ENCODE measurements at regions not wholly inside any gene's neighbourhood (a gene's known extent, or its start where the extent isn't known, plus 50 kb on each side); places are given as distances from the start of the nearest gene placed in this dataset.
A peak's percentile ranks its signal among the peaks of the same experiment; 100 is the strongest.
"Not testable (repeated sequence)": the region's sequence is repeated elsewhere in the genome, so short reads cannot be mapped to it uniquely, and the experiment has no call there.

GRCh38 chr2:234374736-234375135 is 122.1 kb downstream of the ARL4C start:
- Mint-ChIP-seq H3K4me3 (no peak overlapping the region), H3K9me3 (no peaks in the 10 kb centered on the region), H3K27ac (peak overlapping the region; percentile 46), H3K4me1 (ENCODE audit: low read depth) (peaks cover 53% of the 10 kb centered on the region), H3K27me3 (ENCODE audit: low read depth) (no peaks in the 10 kb centered on the region), H3K36me3 (ENCODE audit: low read depth) (peaks cover 9% of the 10 kb centered on the region)

GRCh38 chr2:234374150-234374508 is 122.8 kb downstream of the ARL4C start:
- Mint-ChIP-seq H3K27ac (peak overlapping the region; percentile 46), H3K4me3 (peak overlapping the region; percentile 7), H3K4me1 (ENCODE audit: low read depth) (peaks cover 54% of the 10 kb centered on the region), H3K36me3 (ENCODE audit: low read depth) (peaks cover 9% of the 10 kb centered on the region), H3K27me3 (ENCODE audit: low read depth) (no peaks in the 10 kb centered on the region), H3K9me3 (no peaks in the 10 kb centered on the region)

- Mint-ChIP-seq H3K27ac (peak overlapping the region; percentile 79), H3K9me3 (no peaks in the 10 kb centered on the region), H3K4me3 (peak overlapping the region; percentile 7), H3K4me1 (ENCODE audit: low read depth) (peaks cover 60% of the 10 kb centered on the region), H3K36me3 (ENCODE audit: low read depth) (peaks cover 9% of the 10 kb centered on the region), H3K27me3 (ENCODE audit: low read depth) (no peaks in the 10 kb centered on the region)
Observed at GRCh38 chr2:234373481-234374149, 123.3 kb downstream of the ARL4C start.

DNA sequence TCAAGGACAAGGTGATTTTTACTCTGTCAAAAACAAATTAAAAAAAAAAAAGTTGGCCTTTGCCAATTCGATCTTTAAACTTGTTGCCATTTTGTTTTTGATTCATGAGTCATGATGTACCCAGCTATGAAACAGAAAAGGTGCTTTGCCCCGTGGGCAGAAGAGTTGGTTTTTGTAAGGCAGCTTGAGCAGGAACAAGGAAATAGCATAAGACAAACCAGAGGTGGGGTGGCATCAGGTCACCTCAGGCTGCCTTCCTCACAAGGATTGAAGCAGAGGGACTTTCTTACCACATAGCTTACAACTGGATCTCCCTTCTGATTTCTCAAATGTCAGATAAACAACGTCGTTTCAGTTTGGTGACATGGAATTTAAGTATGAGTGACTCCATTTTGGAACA is 123.8 kb downstream of the ARL4C start:
- no peaks in the 10 kb centered on the region for H3K9me3 Mint-ChIP-seq
- peaks cover 13% of the 10 kb centered on the region for H3K36me3 Mint-ChIP-seq (ENCODE audit: low read depth)
- H3K27me3 Mint-ChIP-seq (ENCODE audit: low read depth): no peaks in the 10 kb centered on the region
- peak overlapping the region; percentile 33 for H3K4me3 Mint-ChIP-seq
- H3K4me1 Mint-ChIP-seq (ENCODE audit: low read depth): peaks cover 65% of the 10 kb centered on the region
- H3K27ac Mint-ChIP-seq: peak overlapping the region; percentile 79

- Mint-ChIP-seq H3K27ac (peak overlapping the region; percentile 79), H3K4me3 (peak overlapping the region; percentile 75), H3K36me3 (ENCODE audit: low read depth) (peaks cover 13% of the 10 kb centered on the region), H3K9me3 (no peaks in the 10 kb centered on the region), H3K27me3 (ENCODE audit: low read depth) (no peaks in the 10 kb centered on the region), H3K4me1 (ENCODE audit: low read depth) (peaks cover 70% of the 10 kb centered on the region)
Observed at GRCh38 chr2:234372506-234372905, 124.4 kb downstream of the ARL4C start.

DNA sequence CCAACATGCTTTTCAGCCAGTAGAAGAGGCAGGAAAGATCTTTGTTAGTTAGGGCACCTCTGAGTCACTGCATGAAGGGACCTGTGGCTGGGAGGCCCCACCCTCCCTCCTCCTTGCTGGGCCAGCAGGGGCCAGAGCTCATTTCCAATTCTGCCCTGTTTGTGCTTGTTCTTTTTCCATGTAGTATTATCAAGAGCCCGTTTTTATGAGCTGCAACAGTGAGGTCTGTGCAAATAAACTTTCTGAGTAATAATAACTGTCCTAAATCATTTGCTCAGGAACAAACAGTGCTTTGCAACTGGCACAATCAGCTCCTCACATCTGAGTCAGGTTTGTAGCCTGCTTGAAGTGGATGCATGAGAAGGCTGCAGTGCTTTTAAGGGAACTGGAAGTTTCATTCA is 128.0 kb downstream of the ARL4C start:
- Mint-ChIP-seq H3K9me3 (no peaks in the 10 kb centered on the region), H3K27ac (peak overlapping the region; percentile 83), H3K4me1 (ENCODE audit: low read depth) (peaks cover 65% of the 10 kb centered on the region), H3K27me3 (ENCODE audit: low read depth) (no peaks in the 10 kb centered on the region), H3K4me3 (peak overlapping the region; percentile 28), H3K36me3 (ENCODE audit: low read depth) (peaks cover 11% of the 10 kb centered on the region)

DNA sequence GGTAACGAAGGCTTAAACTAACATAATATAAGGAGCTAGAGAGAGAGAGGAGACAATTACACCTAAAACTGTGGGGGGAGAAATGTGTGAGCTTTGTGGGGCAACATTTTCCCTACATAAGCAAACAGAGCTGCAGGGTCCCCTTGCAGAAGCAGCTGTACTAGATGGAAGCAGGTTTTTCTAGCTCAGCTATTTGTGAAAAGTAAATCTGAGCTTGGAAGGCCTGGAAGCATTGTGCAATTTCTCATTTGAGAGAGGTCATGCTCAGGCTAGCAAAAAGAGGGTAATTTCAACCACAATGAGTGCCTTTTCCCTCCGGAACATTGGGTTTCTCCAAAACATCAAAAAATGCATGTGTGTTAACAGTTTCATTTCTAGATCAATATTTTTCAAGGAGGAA is 130.0 kb downstream of the ARL4C start:
- Mint-ChIP-seq H3K4me1 (ENCODE audit: low read depth) (peaks cover 46% of the 10 kb centered on the region), H3K27ac (peak overlapping the region; percentile 79), H3K36me3 (ENCODE audit: low read depth) (peaks cover 6% of the 10 kb centered on the region)

GRCh38 chr2:234364661-234365060 is 132.2 kb downstream of the ARL4C start:
- no peak overlapping the region for H3K27ac Mint-ChIP-seq
- peaks cover 10% of the 10 kb centered on the region for H3K9me3 Mint-ChIP-seq
- H3K36me3 Mint-ChIP-seq (ENCODE audit: low read depth): peaks cover 18% of the 10 kb centered on the region
- no peaks in the 10 kb centered on the region for H3K27me3 Mint-ChIP-seq (ENCODE audit: low read depth)
- no peak overlapping the region for H3K4me3 Mint-ChIP-seq
- H3K4me1 Mint-ChIP-seq (ENCODE audit: low read depth): peaks cover 45% of the 10 kb centered on the region

More for the DNA sequence above, 130.0 kb downstream of the ARL4C start:
- Mint-ChIP-seq H3K9me3 (no peaks in the 10 kb centered on the region), H3K27me3 (ENCODE audit: low read depth) (no peaks in the 10 kb centered on the region), H3K4me3 (peak overlapping the region; percentile 43)

DNA sequence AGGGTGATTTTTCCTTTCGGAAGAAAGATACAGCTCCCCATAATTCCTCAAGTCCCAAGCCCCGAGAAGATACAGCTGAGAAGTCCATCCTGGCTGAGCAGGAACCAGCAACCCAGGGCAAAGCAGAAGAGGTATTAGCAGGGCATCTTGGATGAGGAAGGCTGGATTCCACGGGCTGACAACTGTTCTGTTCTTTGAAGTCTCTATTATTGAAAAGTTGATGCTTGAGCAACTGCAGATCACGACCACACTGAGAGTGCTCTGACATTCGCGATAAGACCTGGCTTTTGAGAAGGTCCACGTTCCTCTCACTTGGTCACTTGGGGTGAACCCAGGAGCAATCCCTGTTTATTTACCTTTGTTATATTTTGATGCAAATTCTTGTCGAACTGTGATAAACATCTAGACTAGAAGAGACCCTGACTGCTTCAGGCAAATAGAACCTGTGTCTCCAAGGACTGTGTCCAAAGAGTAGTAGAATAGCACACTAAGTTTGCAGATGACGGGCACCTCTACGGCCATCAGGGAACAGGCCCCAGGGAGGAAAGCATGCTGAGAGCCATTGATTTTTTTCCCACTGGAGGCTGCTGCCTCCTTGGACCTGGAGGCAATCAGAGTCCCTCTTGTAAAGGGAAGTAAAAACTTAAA is 133.1 kb downstream of the ARL4C start:
- H3K4me1 Mint-ChIP-seq (ENCODE audit: low read depth): peaks cover 41% of the 10 kb centered on the region
- peaks cover 17% of the 10 kb centered on the region for H3K9me3 Mint-ChIP-seq
- H3K27me3 Mint-ChIP-seq (ENCODE audit: low read depth): no peaks in the 10 kb centered on the region

GRCh38 chr2:234363011-234363487 is 133.8 kb downstream of the ARL4C start:
- no peak overlapping the region for H3K27ac Mint-ChIP-seq

More for the DNA sequence above, 133.1 kb downstream of the ARL4C start:
- Mint-ChIP-seq H3K4me3 (no peak overlapping the region), H3K27ac (no peak overlapping the region), H3K36me3 (ENCODE audit: low read depth) (peaks cover 18% of the 10 kb centered on the region)

DNA sequence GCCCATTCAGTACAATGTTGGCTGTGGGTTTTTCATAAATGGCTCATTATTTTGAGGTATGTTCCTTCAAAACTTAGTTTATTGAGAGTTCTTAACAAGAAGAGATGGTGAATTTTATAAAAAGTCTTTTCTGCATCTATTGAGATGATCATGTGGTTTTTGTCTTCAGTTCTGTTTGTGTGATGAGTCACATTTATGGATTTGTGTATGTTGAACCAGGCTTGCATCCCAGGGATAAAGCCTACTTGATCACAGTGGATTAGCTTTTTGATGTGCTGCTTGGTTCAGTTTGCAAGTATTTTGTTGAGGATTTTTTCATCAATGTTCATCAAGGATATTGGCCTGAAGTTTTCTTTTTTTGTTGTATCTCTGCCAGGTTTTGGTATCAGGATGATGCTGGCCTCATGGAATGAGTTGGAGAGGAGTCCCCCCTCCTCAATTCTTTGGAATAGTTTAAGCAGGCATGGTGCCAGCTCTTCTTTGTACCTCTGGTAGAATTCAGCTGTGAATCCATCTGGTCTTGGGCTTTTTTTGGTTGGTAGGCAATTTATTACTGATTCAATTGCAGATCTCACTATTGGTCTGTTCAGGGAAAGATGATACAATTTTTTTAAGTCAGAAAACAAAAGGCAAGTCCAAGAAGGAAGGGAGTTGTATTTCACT is 136.4 kb downstream of the ARL4C start:
- not testable (repeated sequence) for H3K4me3 Mint-ChIP-seq; H3K27ac Mint-ChIP-seq; H3K27me3 Mint-ChIP-seq (ENCODE audit: low read depth)
- H3K9me3 Mint-ChIP-seq: peaks cover 23% of the 10 kb centered on the region
- H3K36me3 Mint-ChIP-seq (ENCODE audit: low read depth): peaks cover 17% of the 10 kb centered on the region
- H3K4me1 Mint-ChIP-seq (ENCODE audit: low read depth): peaks cover 28% of the 10 kb centered on the region

More at GRCh38 chr2:234363011-234363487, 133.8 kb downstream of the ARL4C start:
- H3K36me3 Mint-ChIP-seq (ENCODE audit: low read depth): peaks cover 17% of the 10 kb centered on the region
- peaks cover 34% of the 10 kb centered on the region for H3K4me1 Mint-ChIP-seq (ENCODE audit: low read depth)
- H3K9me3 Mint-ChIP-seq: peaks cover 23% of the 10 kb centered on the region
- no peaks in the 10 kb centered on the region for H3K27me3 Mint-ChIP-seq (ENCODE audit: low read depth)
- no peak overlapping the region for H3K4me3 Mint-ChIP-seq

DNA sequence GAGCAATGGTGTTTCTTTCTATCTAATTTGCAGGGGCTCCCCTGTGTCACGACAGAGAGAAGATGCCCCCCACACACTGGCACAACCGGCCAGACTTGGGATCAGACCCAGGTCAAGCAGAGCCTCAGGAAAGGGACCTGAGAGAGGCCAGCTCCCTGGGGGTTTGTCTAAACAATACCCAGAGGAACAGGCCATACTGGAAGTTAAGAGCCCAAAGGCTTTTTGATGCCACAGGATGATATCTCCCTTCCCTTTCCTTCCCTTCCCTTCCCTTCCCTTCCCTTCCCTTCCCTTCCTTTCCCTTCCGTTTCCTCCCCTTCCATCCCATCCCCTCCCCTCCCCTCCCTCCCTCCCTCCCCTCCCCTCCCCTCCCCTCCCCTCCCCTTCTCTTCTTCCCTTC is 139.2 kb downstream of the ARL4C start:
- Mint-ChIP-seq H3K27me3 (ENCODE audit: low read depth) (no peaks in the 10 kb centered on the region), H3K36me3 (ENCODE audit: low read depth) (peaks cover 26% of the 10 kb centered on the region), H3K27ac (no peak overlapping the region), H3K4me3 (no peak overlapping the region), H3K9me3 (peaks cover 34% of the 10 kb centered on the region), H3K4me1 (ENCODE audit: low read depth) (peaks cover 23% of the 10 kb centered on the region)

GRCh38 chr2:234355808-234356365 is 141.0 kb downstream of the ARL4C start:
- H3K4me1 Mint-ChIP-seq (ENCODE audit: low read depth): peaks cover 19% of the 10 kb centered on the region
- H3K27me3 Mint-ChIP-seq (ENCODE audit: low read depth): no peaks in the 10 kb centered on the region
- H3K9me3 Mint-ChIP-seq: peaks cover 36% of the 10 kb centered on the region
- H3K4me3 Mint-ChIP-seq: no peak overlapping the region
- H3K36me3 Mint-ChIP-seq (ENCODE audit: low read depth): peaks cover 26% of the 10 kb centered on the region
- no peak overlapping the region for H3K27ac Mint-ChIP-seq

- Mint-ChIP-seq H3K4me3 (no peak overlapping the region), H3K9me3 (peaks cover 36% of the 10 kb centered on the region), H3K36me3 (ENCODE audit: low read depth) (peaks cover 20% of the 10 kb centered on the region)
Observed at GRCh38 chr2:234355021-234355720, 141.7 kb downstream of the ARL4C start.

More at GRCh38 chr2:234355021-234355720, 141.7 kb downstream of the ARL4C start:
- no peak overlapping the region for H3K27ac Mint-ChIP-seq
- no peaks in the 10 kb centered on the region for H3K27me3 Mint-ChIP-seq (ENCODE audit: low read depth)
- H3K4me1 Mint-ChIP-seq (ENCODE audit: low read depth): peaks cover 13% of the 10 kb centered on the region

All from T-helper 1 cell treated with Interleukin-12 subunit alpha and Interleukin-12 subunit beta and Interleukin-4 antibody, amounts not matched to agents 30 μg/mL and 1 μg/mL, for 36 hours (primary cell).